ENCODE measurements at regions not wholly inside any gene's neighbourhood (a gene's known extent, or its start where the extent isn't known, plus 50 kb on each side); places are given as distances from the start of the nearest gene placed in this dataset.

GRCh38 chr12:124654666-124655047, 87.2 kb upstream of the NCOR2 start:
- TF ChIP-seq CTCF (IDR thresholded peaks at IDR 0.05; ENCODE audit: low read depth, low read length) (no peak), POLR2A (IDR thresholded peaks at IDR 0.05; ENCODE audit: extremely low read depth, insufficient read length) (no peak), MYC (IDR thresholded peaks at IDR 0.05; ENCODE audit: low read depth, low read length) (no peak)

Data from NB4 (cell line).